ENCODE measurements at regions not wholly inside any gene's neighbourhood (a gene's known extent, or its start where the extent isn't known, plus 50 kb on each side); places are given as distances from the start of the nearest gene placed in this dataset.

DNA sequence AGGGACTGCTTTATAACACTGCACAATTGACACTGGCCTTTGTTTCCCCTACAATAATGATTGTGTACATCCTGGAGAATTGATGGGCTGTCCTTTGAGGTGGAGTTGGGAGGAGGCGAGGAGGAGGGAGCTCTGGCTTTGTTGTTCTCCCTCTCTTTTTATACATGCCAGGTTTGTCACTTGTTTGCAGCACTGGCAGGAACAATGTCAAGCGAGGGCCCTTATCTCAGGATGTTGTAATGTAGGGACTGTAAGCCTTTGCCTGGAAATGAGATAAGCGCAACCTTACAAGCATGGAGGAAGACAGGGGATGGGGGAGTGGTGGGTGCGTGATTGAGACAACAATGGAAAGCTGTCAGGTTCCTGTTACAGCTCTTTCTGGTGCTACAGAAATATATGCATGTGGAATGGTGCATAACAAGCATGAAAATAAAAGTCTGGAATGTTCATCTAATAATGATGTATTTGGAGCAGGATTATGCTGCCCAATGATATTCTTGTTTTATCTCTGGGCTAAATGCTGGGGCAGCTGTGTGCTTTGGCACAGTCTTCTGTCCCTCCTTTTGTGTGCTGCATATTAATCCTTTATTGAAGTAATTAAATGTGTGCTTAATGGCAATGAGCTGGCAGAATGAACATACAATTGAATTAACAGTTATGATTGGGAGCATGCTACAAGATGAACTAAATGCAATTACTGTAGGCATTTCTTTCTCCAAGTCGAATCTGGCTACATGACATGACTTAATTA lies 294.4 kb downstream of the GPAT3 start:
- no peak overlapping the region for H3K27ac Mint-ChIP-seq
- no peak overlapping the region for H3K4me3 Mint-ChIP-seq
- no peak for DNase-seq
- no peaks in the 10 kb centered on the region for H3K9me3 Mint-ChIP-seq
- H3K27me3 Mint-ChIP-seq (ENCODE audit: insufficient read depth) = peaks cover 2% of the 10 kb centered on the region; the same call in 1 of the 2 replicates
- H3K4me1 Mint-ChIP-seq (ENCODE audit: low read depth) = peaks cover 27% of the 10 kb centered on the region
- no peaks in the 10 kb centered on the region for H3K36me3 Mint-ChIP-seq (ENCODE audit: low read depth)
- no peak for TF ChIP-seq CTCF (IDR thresholded peaks at IDR 0.05)

DNA sequence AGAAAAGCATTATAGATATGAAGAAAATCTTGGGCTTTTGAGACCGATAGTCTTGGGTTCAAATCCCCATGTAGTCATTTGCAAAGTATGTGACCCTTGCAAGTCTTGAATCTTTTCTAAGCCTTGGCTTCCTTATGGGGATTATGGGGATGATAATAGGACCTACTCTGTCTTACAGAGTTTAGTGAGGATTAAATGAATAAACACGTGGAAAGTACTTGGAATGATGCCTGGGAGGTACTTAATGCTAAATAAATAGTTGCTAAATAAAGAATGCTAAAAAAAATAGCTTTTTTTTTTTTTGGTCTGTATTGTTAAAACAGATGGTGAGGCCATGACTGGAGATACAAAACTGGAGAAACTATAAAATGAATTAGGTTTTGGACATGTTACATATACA lies 292.7 kb downstream of the GPAT3 start:
- H3K27me3 Mint-ChIP-seq (ENCODE audit: insufficient read depth) = peaks cover 2% of the 10 kb centered on the region; the same call in 1 of the 2 replicates
- TF ChIP-seq CTCF (IDR thresholded peaks at IDR 0.05) = no peak
- DNase-seq = no peak
- H3K27ac Mint-ChIP-seq = no peak overlapping the region
- no peaks in the 10 kb centered on the region for H3K36me3 Mint-ChIP-seq (ENCODE audit: low read depth)
- no peaks in the 10 kb centered on the region for H3K9me3 Mint-ChIP-seq
- H3K4me1 Mint-ChIP-seq (ENCODE audit: low read depth) = peaks cover 27% of the 10 kb centered on the region
- no peak overlapping the region for H3K4me3 Mint-ChIP-seq

DNA sequence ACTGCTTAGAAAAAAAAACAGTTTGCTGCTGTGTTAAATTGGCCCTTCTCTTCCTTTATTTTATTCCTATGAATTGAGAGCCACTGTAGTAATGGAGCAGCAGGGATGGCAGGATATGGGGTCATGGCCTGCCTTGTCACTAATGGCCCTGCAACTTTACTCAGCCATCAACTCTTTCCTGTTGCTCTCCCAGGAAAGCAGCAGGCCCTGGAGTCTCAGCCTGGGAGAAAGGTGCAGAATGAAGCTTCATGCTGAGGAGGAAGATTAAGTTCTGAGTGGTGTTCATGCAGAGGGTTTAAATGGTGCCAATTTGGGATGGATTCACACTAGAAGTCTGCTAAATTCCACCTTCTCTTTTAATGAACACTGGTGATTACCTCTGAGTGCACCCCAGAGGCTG lies 285.6 kb downstream of the GPAT3 start:
- DNase-seq = no peak
- no peaks in the 10 kb centered on the region for H3K36me3 Mint-ChIP-seq (ENCODE audit: low read depth)
- no peak for TF ChIP-seq CTCF (IDR thresholded peaks at IDR 0.05)
- no peaks in the 10 kb centered on the region; the same call in 1 of the 2 replicates for H3K27me3 Mint-ChIP-seq (ENCODE audit: insufficient read depth)
- no peak overlapping the region for H3K4me3 Mint-ChIP-seq
- no peaks in the 10 kb centered on the region for H3K4me1 Mint-ChIP-seq (ENCODE audit: low read depth)
- H3K9me3 Mint-ChIP-seq = peaks cover 14% of the 10 kb centered on the region; the same call in 1 of the 2 replicates
- H3K27ac Mint-ChIP-seq = no peak overlapping the region

GRCh38 chr4:83819582-83819981 lies 283.7 kb downstream of the GPAT3 start:
- H3K9me3 Mint-ChIP-seq = peaks cover 14% of the 10 kb centered on the region; the same call in 1 of the 2 replicates
- no peak overlapping the region for H3K27ac Mint-ChIP-seq
- DNase-seq = no peak
- no peaks in the 10 kb centered on the region; the same call in 1 of the 2 replicates for H3K27me3 Mint-ChIP-seq (ENCODE audit: insufficient read depth)
- H3K4me3 Mint-ChIP-seq = no peak overlapping the region
- no peaks in the 10 kb centered on the region for H3K36me3 Mint-ChIP-seq (ENCODE audit: low read depth)
- H3K4me1 Mint-ChIP-seq (ENCODE audit: low read depth) = no peaks in the 10 kb centered on the region
- no peak for TF ChIP-seq CTCF (IDR thresholded peaks at IDR 0.05)

DNA sequence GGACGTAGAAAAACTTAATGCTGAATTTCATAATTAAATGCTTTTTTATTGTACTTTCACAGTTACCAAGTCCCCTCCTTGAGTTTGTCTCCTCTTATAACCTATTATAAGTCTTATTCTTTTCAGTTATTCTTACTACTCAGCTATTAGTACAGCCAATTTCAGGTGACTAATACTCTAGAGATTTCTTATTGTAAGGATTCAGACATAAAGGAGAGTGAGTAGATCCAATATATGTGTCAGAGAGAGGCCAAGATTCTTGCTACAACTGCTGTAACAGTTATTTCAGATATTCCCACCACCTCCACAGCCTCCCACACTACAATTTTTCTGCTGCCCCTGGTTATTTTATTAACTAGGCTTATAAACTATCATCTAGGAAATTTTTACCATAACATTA lies 274.5 kb downstream of the GPAT3 start:
- no peaks in the 10 kb centered on the region for H3K9me3 Mint-ChIP-seq
- no peak overlapping the region for H3K4me3 Mint-ChIP-seq

More for the DNA sequence above, 274.5 kb downstream of the GPAT3 start:
- Mint-ChIP-seq H3K36me3 (ENCODE audit: low read depth) (no peaks in the 10 kb centered on the region), H3K27ac (no peak overlapping the region), H3K4me1 (ENCODE audit: low read depth) (peaks cover 19% of the 10 kb centered on the region), H3K27me3 (ENCODE audit: insufficient read depth) (peaks cover 2% of the 10 kb centered on the region; the same call in 1 of the 2 replicates)
- no peak for TF ChIP-seq CTCF (IDR thresholded peaks at IDR 0.05)
- DNase-seq = no peak

Data from HFFc6 (cell line).